Stimulated activated CD4-positive, alpha-beta T cell treated with anti-CD3 and anti-CD28 coated beads, Interleukin-1b, Interleukin-23, amount 100 ng/mL, for 1 hour (primary cell): ENCODE measurements at regions not wholly inside any gene's neighbourhood (a gene's known extent, or its start where the extent isn't known, plus 50 kb on each side); places are given as distances from the start of the nearest gene placed in this dataset.
"Not testable (repeated sequence)": the region's sequence is repeated elsewhere in the genome, so short reads cannot be mapped to it uniquely, and the experiment has no call there.

Source experiments
- DNase-seq, 2 donors: peaks; one replicate each; pipeline ENCODE4 v3.0.0-alpha.2; 2020; ENCODE audit warnings: low read depth in 2 of 2

DNA sequence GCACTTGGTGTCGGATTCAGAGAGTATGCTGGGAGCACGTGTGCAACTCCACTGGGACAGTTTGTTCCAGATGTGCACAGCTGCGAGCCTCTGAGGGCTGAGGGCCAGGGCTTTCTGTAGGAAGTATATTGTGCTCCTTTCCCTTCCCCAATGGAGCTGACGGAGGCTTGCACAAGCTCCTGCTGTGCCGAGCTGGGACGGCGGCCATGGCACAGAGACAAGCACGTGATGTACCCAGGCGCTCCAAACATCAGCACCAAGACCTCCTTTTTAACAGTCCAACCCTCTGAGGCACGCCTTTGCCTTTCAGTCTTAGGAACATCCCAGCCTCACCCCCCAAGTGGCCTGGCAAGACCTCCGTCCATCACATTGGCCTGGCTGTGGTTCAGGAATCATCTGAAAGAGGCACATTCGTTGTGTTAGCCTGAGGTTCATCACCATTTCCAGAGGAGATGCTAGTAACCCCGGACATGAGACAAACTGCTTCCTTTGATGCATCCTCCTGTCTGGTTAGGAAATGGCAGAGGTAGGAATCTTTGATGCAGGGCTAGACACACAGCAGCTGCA, 339.2 kb upstream of the KAZN start:
- no peak for DNase-seq

DNA sequence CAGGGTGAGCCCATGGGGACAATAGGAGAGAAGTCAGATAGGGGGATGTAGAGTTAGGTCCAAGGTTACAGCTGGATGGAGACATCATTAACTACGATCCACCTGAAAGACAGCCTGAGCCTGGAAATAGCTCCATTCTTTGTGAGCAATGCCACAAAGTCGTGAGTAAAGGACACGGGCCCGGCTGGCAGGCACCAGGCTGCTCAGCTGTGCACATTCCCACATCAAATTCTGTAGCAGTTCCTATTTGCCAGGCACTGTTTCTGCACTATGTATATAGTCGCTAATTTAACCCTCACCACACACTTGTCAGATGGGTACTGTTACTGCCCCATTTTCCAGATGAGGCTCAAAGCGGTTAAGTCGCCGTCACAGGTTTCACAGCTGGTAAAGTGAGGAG, 338.0 kb upstream of the KAZN start:
- DNase-seq = no peak

DNA sequence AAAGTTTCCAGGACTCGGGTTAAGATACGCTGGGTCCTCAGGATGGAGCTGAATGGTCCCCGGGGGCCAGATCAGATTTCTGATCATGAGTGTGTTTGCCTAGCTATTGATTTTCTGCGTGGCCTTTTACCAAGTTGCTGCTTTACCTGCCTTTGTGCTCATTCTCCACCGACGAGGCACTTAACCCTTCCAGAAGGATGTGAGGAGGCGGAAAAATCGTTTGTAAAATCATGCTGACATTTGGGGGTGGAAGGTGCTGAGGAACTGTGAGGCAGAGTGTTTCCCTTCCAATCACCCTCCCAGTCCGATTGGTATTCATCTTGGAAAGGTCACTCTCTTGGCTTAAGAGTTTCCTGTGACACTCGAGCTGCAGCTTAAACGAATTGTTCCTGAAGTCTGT, 337.1 kb upstream of the KAZN start:
- no peak for DNase-seq

DNA sequence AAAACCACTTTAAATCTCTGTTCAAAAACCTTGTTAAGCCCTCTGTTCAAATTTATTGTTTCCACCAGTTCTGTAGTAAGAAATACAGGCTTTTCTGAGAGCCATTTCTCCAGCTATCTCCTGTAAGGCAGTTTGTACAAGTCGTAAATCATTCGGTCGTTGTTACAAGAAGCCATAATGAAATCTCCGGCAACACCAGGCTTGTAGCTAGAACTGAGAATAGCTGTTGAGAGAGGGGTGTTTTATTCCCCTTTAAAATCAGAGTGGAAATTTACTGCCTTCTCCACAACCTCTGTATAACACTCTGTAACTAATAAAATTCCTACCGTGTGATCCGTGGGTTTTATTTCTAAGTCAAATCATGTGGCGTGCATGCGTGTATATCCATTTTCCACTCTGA, 335.8 kb upstream of the KAZN start:
- DNase-seq = no peak

DNA sequence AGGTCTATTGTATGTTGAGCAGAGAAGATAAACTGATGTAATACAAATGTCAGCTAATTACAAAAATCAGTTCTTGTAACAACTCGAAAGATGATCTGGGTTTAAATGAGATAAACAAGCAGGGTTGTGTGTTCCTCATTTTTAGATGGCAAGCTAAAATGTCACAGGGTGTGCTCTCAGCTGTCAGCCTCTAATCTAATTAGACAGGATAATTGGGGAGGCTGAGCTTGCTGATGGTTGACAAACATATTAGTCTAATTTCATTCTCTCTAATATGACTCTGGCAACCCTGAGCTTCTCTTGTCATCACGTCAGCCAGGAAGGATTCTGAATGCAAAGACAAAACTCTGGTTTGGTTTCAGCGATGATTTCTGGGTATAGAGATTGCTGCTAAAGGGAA, 335.3 kb upstream of the KAZN start:
- no peak for DNase-seq

DNA sequence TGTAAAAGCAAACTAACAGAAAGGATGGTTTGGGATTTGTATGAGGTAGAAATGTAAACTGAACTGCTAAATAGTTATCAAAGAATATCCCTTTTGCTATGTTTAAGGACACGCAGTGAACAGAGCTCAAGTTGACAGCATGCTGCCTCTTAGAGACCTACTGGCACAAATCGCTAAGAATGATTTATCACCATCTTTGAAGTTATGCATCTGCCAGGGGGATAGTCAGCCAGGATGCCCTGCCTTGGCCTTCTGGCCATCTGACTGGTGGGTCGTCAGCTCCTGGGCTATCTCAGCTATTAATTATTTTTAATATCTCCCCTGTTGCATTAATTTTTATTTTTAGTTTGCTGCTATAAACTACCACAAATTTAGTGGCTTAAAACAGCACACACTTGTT, 334.8 kb upstream of the KAZN start:
- no peak for DNase-seq

DNA sequence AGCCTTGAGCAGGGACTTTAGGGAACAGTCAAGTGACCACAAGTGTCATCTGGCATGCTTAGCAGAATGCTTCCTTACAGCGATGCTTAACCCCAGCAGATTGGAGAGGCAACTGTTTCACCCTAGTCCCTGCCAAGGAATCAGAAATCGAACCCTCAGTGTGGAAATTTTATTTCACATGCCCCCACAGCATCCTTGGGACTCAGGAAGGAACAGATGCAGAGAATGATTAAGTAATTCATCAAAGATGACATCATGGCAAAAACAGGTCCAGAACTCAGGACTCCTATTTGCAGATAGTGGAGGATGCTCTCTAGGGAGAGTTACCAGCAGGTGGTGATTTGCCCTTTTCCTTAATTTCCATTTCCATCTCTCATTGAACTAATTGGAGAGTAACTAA, 333.0 kb upstream of the KAZN start:
- no peak for DNase-seq

DNA sequence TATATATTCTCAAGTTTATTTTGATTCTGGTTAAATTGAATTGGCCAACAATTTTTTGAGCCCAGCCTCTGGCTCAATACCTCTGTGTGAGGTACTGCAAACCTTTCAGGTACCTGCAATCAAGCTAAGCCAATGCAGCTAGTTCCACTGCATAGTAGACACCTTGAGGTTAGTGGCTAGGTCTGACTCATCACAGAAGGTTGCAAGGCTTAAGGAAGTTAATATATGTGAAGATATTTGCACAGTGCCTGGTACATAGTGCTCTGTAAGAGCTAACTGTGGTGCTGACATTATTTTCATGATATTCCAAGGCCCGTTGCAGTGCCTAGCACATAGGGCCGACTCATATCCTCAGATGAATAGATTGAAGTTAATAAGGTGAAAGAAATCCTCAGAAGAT, 330.5 kb upstream of the KAZN start:
- DNase-seq = no peak

DNA sequence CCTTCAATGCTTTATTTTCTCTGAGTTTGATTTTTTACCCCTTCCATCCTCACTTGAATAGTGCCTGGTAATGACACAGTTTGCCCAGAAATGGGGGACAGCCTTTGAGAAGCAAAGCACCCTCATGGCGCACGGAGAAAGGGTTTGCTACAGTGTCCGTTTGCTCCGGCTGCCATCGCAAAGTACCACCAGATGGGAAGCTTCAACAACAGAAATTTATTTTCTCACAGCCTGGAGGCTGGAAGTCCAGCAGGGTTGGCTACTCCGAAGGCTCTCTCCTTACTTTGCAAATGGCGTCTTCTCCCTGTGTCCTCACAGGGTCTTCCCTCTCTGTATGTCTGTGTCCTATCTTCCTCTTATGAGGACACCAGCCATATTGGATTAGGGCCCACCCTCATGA, 327.7 kb upstream of the KAZN start:
- no peak for DNase-seq

DNA sequence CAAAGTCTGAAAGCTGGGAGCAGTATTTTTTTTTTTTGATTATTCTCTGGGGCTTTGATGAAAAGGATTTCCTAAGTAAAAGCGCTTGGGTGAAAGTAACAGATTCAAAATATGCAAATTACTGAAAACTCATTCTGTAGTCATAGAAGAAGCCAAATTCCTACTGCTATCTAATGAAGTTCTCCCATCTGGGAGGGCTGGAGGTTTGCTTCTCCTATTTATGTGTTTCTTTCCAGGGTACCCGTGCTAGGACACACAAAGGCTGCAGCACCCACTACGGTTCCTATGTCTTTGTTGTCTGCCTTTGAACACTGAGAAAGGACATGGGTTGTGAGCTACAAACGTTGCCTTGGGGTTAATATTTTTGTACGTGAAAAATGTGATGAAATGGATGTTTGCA, 324.7 kb upstream of the KAZN start:
- DNase-seq = no peak

DNA sequence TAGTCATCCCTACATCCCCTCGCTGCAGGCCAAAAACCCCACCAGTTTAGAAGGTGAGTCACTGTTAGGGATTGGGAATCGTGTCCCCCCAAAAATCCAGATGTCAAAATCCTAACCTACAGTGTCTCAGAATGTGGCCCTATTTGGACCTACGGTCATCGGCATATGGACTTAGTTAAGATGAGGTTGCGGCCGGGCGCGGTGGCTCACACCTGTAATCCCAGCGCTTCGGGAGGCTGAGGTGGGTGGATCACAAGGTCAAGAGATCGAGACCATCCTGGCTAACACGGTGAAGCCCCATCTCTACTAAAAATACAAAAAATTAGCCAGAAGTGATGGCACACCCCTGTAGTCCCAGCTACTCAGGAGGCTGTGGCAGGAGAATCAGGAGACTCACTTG, 318.6 kb upstream of the KAZN start:
- DNase-seq = not testable (repeated sequence)

DNA sequence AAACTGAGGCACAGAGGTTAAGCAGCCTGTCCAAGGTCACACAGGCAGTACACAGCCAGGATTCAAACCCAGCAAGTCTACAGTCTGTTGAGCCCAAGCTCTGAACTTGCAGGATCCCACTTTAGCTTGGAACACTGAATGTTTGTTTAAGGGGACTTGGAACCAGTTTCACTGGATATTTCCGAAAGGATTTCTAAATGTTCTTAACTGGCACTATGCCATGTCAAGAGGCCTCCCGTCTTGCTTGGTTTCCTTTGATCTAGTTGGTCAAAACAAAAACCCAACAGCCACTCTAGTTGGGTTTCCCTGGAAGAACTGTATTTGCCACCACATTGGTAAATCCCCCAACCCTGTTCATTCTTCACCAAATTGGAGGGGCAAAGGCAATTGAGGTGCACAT, 317.6 kb upstream of the KAZN start:
- no peak for DNase-seq

DNA sequence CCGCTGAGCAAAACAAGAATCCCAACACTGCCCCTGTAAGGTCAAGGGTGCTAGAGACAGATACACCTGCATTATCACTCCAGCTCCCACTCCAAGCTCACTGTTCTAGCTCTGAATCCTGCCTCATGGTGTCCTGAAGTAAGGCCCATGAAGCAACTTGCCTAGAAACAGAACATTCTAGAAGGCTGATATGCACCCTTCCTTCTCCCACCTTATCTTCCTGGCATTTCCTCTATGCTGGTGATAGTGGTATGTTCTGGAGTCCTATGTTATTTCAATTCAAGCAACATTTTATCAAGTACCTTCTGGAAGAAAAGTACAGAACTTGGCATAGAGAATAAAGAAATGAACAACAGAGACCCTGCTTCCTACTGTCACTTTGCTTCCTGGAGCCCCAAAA, 317.1 kb upstream of the KAZN start:
- DNase-seq = no peak

DNA sequence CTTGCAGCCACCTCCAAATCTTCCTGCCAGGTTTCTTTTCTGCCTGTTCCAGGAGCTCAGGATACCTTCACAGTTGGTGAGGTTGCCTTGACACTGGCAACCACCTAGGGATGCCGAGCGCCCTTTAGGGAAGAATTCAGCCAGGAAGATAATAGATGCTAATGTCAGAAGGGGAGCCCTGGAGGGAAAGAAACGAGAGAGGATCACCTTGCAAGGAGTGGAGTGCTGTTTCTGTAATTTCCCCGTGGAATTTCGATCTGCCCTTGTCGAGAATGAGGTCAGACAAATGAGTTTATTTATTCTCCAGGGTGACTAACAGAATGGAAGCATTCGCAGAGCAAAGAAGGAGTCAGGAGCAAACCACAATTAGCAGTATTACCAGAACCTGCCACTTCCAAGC, 315.8 kb upstream of the KAZN start:
- no peak for DNase-seq

DNA sequence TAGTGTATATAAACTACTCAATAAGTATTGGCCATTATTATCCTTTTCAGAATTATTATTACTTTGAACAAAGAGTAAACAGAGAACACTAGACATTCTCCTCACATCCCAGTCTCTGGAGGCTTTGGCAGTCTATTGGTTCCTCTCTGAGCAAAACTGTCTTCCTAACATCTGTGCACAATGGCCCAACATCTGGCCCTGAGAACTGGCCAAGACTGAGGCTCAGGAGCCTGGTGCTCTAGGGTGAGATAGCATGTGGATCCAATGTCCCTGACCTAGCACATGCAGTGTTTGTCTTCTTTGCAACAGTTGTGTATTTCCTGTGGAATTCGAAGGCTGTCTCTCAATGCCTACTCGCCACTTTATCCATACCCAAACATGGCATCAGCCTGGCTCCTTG, 313.2 kb upstream of the KAZN start:
- no peak for DNase-seq

DNA sequence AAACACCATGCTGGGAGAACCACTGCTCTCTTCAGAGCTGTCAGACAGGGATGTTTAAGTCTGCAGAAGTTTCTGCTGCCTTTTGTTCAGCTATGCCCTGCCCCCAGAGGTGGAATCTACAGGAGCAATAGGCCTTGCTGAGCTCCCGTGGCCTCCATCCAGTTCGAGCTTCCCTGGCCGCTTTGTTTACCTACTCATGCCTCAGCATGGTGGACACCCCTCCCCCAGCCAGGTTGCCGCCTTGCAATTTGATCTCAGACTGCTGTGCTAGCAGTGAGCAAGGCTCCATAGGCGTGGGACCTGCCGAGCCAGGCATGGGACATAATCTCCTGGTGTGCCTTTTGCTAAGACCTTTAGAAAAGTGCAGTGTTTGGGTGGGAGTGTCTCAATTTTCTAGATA, 307.3 kb upstream of the KAZN start:
- not testable (repeated sequence) for DNase-seq

DNA sequence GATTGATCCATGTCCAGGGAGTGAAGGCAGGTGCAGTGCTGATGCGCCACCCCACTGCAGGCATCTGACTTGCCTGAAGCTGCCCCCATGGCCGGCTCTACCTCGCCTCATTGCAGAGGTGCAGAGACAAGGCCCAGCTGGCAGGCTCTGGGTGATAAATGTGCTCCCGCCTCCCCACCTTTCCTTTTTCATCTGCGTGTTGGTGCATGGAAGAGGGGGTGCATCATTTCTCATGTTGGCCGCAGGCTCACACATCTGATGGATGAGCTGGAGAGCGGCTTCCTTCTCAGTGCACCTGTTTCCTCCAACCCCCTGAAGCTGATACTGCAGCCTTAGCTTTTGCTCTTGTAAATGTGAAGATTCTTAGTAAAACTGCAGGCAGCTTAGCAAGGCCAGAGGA, 306.0 kb upstream of the KAZN start:
- no peak for DNase-seq

DNA sequence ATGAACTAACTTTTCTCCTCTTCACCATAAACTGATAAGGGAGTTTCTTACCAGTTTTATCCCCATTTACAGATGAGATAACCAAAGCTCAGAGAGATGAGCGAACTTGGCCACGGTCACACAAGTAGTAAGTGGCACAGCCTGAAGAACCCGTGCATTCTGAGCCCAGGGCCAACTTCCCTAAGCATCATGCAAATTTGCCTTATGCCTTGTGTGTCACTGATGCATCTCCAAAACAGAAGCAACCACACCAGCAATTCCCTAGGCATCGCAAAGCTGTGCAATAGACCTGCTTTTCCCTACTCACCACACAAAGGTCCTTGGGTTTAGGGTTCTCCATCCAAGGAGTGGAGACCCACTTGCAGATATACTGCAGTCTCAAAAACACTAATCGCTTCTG, 304.5 kb upstream of the KAZN start:
- no peak for DNase-seq

DNA sequence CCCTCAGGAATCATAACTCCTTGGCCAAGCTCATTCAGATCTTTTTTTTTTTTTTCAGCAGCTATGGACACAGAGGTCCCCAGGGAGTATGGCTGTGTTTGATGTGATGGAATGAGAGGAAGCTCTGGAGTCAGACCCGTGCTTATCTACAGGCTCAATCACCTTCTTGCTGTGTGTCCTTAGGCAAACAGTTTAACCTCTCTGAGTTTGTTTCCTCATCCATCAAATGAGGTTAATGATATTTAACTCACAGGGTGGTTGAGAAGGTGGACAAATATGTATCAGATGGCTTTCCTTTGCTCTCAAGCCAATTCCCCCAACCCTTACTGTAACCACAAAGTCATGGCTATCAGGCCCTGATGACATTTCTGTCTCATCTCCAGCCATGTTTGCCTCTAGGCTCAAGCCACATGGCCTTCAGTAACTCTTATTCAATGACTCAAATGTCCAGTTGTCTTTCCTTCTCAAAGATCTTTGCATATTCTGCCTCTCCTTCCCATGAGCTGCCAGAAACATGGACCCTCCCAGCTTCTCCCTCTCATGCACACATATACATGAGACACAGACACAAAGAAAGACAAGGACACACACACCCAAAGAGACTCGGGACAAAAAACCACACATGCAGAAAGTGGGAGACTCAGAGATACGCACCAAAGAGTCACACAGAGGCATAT, 303.5 kb upstream of the KAZN start:
- no peak for DNase-seq

DNA sequence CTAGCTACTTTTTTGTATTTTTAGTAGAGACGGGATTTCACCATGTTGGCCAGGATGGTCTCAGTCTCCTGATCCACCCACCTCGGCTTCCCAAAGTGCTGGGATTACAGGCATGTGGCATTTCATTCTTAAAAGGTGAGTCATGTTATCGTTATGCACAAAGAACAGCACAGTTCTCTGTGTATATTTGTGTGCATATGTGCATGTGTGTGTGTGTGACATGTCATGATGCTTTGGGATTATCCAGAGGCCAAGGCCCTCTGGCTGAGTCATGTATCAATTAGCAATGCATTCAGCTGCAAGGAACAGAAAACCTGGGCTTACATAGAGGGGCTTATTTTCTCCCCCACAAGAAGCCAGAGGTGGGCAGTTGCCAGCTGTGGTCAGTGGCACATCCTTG, 301.7 kb upstream of the KAZN start:
- no peak for DNase-seq

DNA sequence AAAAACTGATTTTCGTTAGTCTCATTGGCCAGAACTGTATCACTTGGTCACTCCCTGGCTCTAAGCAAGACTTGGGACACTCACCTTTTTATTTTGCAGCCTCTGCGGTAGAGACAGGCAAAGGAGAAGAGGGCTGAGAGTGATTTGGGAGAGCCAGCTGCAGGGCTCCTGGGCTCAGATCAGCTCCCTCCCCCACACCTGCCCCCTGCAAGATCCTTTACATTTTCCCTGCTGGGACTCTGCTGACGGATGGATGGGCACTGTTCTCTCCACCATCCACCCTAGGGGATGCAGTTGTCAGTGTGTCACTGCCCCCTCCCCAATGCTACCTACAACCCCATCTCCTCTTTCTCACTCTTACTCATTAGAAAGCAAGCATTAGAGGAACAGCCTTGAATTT, 301.1 kb upstream of the KAZN start:
- no peak for DNase-seq

DNA sequence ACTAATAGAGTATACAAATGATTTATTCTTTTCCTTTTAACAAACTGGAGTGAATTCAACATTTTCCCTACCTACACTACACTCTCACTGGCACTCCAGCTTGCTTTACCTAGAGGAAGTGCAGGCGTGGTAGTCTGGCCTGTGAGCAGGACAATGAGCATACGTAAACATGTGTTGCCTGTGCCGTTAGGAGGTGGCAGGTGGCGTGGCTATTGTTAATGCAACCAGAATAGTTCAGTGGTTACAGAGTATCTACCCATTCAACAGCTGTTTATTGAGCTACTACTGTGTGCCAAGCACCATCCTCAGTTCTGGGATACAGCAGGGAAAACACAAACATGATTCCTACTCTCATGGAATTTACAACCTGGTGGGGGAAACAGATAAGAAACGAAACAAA, 299.7 kb upstream of the KAZN start:
- DNase-seq = no peak

DNA sequence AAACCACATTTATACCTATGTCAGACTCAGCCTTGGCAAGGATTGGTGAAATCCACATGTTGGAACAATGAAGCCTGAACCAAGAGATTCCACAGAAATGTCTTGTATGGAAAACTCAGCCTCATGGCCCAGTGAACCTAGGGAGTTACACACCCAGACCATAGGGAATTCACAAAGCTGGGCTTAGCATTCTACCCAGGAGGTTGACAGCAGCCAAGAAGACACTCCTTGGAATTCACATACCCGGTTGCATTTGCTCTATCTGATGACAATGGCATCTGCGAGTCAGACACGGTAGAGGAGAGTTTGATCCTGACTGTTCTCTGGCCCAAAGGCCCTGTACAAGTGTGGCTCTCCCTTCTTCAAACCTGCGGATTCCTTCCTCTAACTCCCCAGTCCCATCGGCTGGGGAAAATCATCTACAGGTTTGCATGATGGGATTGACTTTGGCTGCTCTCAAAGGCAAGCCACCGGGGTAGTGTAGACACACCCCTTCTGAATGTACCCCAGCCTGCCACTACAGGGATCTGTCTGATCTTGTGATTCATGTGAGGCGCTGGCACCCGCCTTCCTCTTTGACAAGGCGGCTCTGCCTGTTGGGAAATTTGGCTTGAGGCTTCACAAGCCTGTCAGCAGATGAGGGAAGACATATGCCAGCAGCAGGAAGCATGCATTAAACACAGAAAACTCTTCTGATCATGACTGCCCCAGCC, 297.3 kb upstream of the KAZN start:
- DNase-seq = no peak

DNA sequence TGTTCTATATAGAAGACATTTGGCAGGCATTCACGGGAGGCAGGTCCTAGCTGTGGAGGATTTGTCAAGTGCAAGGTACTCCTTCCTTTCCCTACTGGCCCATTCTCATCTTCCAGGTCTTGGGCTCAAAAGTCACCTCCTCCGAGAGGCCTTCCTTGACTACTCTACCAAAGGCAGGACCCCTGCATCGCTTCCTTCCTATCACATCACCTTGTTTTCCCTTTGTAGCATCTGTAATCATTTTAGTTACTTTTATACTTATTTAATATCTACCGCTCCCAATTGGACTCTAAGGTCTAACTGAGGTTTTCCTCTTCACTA, 296.8 kb upstream of the KAZN start:
- DNase-seq = no peak
